Mammary epithelial cell (primary cell): ENCODE measurements at regions not wholly inside any gene's neighbourhood (a gene's known extent, or its start where the extent isn't known, plus 50 kb on each side); places are given as distances from the start of the nearest gene placed in this dataset.

Experiments used
- EZH2 ChIP-seq: IDR thresholded peaks from 2 replicates; pipeline ENCODE4 v1.6.1; 2012; ENCODE audit warnings: low read length, inconsistent platforms, borderline replicate concordance
- TF ChIP-seq, protein P1 (sequence below), 2 donors: IDR thresholded peaks in 1 of 2; conservative IDR thresholded peaks in 1 of 2; 2 replicates each; pipeline ENCODE4 v1.5.1; 2011 to 2012; ENCODE audit warnings: inconsistent platforms in 2 of 2, low read length in 2 of 2, mild to moderate bottlenecking in 2 of 2, control low read depth in 1 of 2, low read depth in 1 of 2; ENCODE audit not compliant: insufficient read depth in 1 of 2; ENCODE audit errors: extremely low read depth in 1 of 2

DNA sequence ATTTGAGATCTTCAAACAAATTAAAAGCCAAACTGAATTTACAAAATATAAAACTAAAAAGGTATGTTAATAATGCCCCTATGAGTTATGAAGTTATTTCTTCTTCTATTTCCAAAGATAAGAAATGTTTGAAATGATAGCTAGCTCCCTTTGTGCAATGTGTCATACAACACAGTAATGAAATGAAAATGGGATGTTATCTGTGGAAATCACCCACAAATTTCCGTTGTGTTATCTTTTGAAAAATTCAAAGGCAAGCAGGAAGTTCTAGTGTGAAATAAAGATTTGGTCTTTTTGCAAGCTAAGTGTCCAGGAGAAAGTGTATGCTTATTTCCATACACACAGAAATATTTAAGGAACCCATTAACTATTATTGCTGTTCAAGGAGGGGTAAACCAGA is 375.3 kb upstream of the PRR16 start:
- TF ChIP-seq, protein P1, sequence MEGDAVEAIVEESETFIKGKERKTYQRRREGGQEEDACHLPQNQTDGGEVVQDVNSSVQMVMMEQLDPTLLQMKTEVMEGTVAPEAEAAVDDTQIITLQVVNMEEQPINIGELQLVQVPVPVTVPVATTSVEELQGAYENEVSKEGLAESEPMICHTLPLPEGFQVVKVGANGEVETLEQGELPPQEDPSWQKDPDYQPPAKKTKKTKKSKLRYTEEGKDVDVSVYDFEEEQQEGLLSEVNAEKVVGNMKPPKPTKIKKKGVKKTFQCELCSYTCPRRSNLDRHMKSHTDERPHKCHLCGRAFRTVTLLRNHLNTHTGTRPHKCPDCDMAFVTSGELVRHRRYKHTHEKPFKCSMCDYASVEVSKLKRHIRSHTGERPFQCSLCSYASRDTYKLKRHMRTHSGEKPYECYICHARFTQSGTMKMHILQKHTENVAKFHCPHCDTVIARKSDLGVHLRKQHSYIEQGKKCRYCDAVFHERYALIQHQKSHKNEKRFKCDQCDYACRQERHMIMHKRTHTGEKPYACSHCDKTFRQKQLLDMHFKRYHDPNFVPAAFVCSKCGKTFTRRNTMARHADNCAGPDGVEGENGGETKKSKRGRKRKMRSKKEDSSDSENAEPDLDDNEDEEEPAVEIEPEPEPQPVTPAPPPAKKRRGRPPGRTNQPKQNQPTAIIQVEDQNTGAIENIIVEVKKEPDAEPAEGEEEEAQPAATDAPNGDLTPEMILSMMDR (conservative IDR thresholded peaks at IDR 0.05 in 1 of 2, IDR thresholded peaks at IDR 0.05 in 1 of 2; ENCODE audit: extremely low read depth in 1 of 2, insufficient read depth in 1 of 2, low read depth in 1 of 2, low read length in 2 of 2): no peak
- no peak for TF ChIP-seq EZH2
